IMR-90 (cell line): ENCODE measurements at regions not wholly inside any gene's neighbourhood (a gene's known extent, or its start where the extent isn't known, plus 50 kb on each side); places are given as distances from the start of the nearest gene placed in this dataset.

Experiments used
- ATAC-seq: fragments of 200-7000 bp; cut with Tn5 transposase; 2 replicates; pipeline ENCODE4 v1.9.1; 2020; ENCODE audit warnings: low read depth, mild to moderate bottlenecking, moderate library complexity
- BruUV-seq: library from RNA; stranded (reverse); fragments of 400-500 nt; replicated peaks from 2 replicates; lab custom pipeline; 2021; lab: Mats Ljungman, UMichigan
- CTCF ChIA-PET: fragments of 300-600 bp; formaldehyde crosslinking; extraction: SDS; loops from one replicate; lab custom pipeline; 2021; ENCODE audit warnings: antibody characterized with exemption; lab: Yijun Ruan, JAX
- POLR2A ChIA-PET: fragments of 300-600 bp; sonication (Branson Sonifier 250); formaldehyde crosslinking; loops from one replicate; lab custom pipeline; 2022; ENCODE audit warnings: antibody characterized with exemption; ENCODE audit not compliant: unreplicated experiment; lab: Charles Lee
- DNase-seq: peaks from one replicate; pipeline ENCODE4 v3.0.0; 2013
- H2AFZ ChIP-seq: replicated peaks from 2 replicates; pipeline ENCODE3; 2013; ENCODE audit warnings: low read length, mild to moderate bottlenecking; ENCODE audit not compliant: poor library complexity
- H2AK5ac ChIP-seq: 2 replicates; pipeline ENCODE4 v1.6.1; 2013; ENCODE audit warnings: low read depth, low read length, inconsistent platforms
- H2AK9ac ChIP-seq: replicated peaks from 2 replicates; pipeline ENCODE3; 2013; ENCODE audit warnings: mild to moderate bottlenecking, low read depth, low read length, moderate library complexity; ENCODE audit not compliant: poor library complexity
- H2BK120ac ChIP-seq: 2 replicates; pipeline ENCODE4 v1.6.1; 2013; ENCODE audit warnings: low read depth, low read length, inconsistent platforms
- H2BK15ac ChIP-seq: 3 replicates; pipeline ENCODE4 v1.6.1; 2013; ENCODE audit warnings: low read depth, low read length, inconsistent platforms
- H2BK20ac ChIP-seq: 2 replicates; pipeline ENCODE4 v1.6.1; 2013; ENCODE audit warnings: low read depth, mild to moderate bottlenecking, inconsistent platforms, low read length, moderate library complexity
- H2BK5ac ChIP-seq: 2 replicates; pipeline ENCODE4 v1.6.1; 2013; ENCODE audit warnings: mild to moderate bottlenecking, low read depth, low read length, inconsistent platforms; ENCODE audit not compliant: poor library complexity, severe bottlenecking
- H3K14ac ChIP-seq: replicated peaks from 2 replicates; pipeline ENCODE4 v1.6.1; 2013; ENCODE audit warnings: low read depth, low read length, inconsistent platforms
- H3K18ac ChIP-seq: 2 replicates; pipeline ENCODE4 v1.6.1; 2013; ENCODE audit warnings: low read depth, low read length, control low read depth
- H3K23ac ChIP-seq: 2 replicates; pipeline ENCODE4 v1.6.1; 2013; ENCODE audit warnings: low read depth, low read length, inconsistent platforms
- H3K27ac ChIP-seq: 2 replicates; pipeline ENCODE4 v1.5.1; 2013; ENCODE audit warnings: mild to moderate bottlenecking, control low read depth, low read length; ENCODE audit not compliant: insufficient read depth
- H3K27me3 ChIP-seq: 2 replicates; pipeline ENCODE4 v1.6.1; 2013; ENCODE audit warnings: low read length; ENCODE audit not compliant: control insufficient read depth, insufficient read depth
- H3K36me3 ChIP-seq: 2 replicates; pipeline ENCODE4 v1.6.1; 2013; ENCODE audit warnings: low read length, mixed read lengths; ENCODE audit not compliant: control insufficient read depth, insufficient read depth
- H3K4ac ChIP-seq: 2 replicates; pipeline ENCODE4 v1.6.1; 2013; ENCODE audit warnings: low read depth, low read length, inconsistent platforms
- H3K4me1 ChIP-seq: 2 replicates; pipeline ENCODE4 v1.6.1; 2013; ENCODE audit warnings: low read length, mixed read lengths; ENCODE audit not compliant: control insufficient read depth, insufficient read depth
- H3K4me2 ChIP-seq: 2 replicates; pipeline ENCODE4 v1.6.1; 2013; ENCODE audit warnings: low read depth, mild to moderate bottlenecking, control low read depth, low read length, moderate library complexity
- H3K4me3 ChIP-seq: 2 replicates; pipeline ENCODE4 v1.5.1; 2013; ENCODE audit warnings: low read depth, mild to moderate bottlenecking, control low read depth, low read length, moderate library complexity; ENCODE audit not compliant: insufficient read depth
- H3K56ac ChIP-seq: 2 replicates; pipeline ENCODE4 v1.6.1; 2013; ENCODE audit warnings: low read length, inconsistent platforms; ENCODE audit not compliant: insufficient read depth; ENCODE audit errors: extremely low read depth
- H3K79me1 ChIP-seq, 2 experiments: 2 replicates each; pipeline ENCODE4 v1.6.1; 2013; ENCODE audit warnings: low read length in 2 of 2, inconsistent platforms in 1 of 2, low read depth in 1 of 2
- H3K9ac ChIP-seq: 2 replicates; pipeline ENCODE4 v1.6.1; 2013; ENCODE audit warnings: low read depth, low read length, control low read depth
- H3K9me1 ChIP-seq: 2 replicates; pipeline ENCODE4 v1.6.1; 2013; ENCODE audit warnings: low read length, inconsistent platforms; ENCODE audit not compliant: insufficient read depth
- H3K9me3 ChIP-seq: 2 replicates; pipeline ENCODE4 v1.6.1; 2013; ENCODE audit warnings: low read length; ENCODE audit not compliant: control insufficient read depth, insufficient read depth
- H4K20me1 ChIP-seq: 2 replicates; pipeline ENCODE4 v1.6.1; 2013; ENCODE audit warnings: low read length, inconsistent platforms; ENCODE audit not compliant: insufficient read depth
- H4K5ac ChIP-seq: 2 replicates; pipeline ENCODE4 v1.6.1; 2013; ENCODE audit warnings: mild to moderate bottlenecking, low read depth, low read length, control low read depth
- H4K8ac ChIP-seq, 2 experiments: 2 replicates each; pipeline ENCODE4 v1.6.1; 2013; ENCODE audit warnings: low read depth in 2 of 2, low read length in 2 of 2, control low read depth in 1 of 2, inconsistent platforms in 1 of 2
- H4K91ac ChIP-seq: 2 replicates; pipeline ENCODE4 v1.6.1; 2013; ENCODE audit warnings: low read depth, low read length, inconsistent platforms; ENCODE audit not compliant: insufficient read depth
- CEBPB ChIP-seq: IDR thresholded peaks from 2 replicates; pipeline ENCODE4 v1.6.1; 2012; ENCODE audit warnings: low read depth, low read length, improper control_type of control experiment
- FOS ChIP-seq: fragments of 150-350 bp; IDR thresholded peaks from 2 replicates; pipeline ENCODE4 v1.6.1; 2016; ENCODE audit warnings: low read depth, low read length
- POLR2A ChIP-seq: IDR thresholded peaks from 2 replicates; pipeline ENCODE4 v1.6.1; 2012; ENCODE audit warnings: mild to moderate bottlenecking, low read depth, low read length
- RAD21 ChIP-seq: IDR thresholded peaks from 2 replicates; pipeline ENCODE4 v1.6.1; 2012; ENCODE audit warnings: low read length, improper control_type of control experiment
- RCOR1 ChIP-seq: IDR thresholded peaks from 2 replicates; pipeline ENCODE4 v1.6.1; 2012; ENCODE audit warnings: mild to moderate bottlenecking, low read length, improper control_type of control experiment; ENCODE audit not compliant: insufficient replicate concordance
- WGBS, 2 experiments: methylation state at CpG; one replicate each; pipeline versions ENCODE4 v1.1.5 to v1.1.7; 2013; ENCODE audit warnings: missing lambda C conversion rate in 2 of 2; ENCODE audit not compliant: insufficient read length in 1 of 2; ENCODE audit errors: extremely low coverage in 2 of 2; 5-methylcytosine and 5-hydroxymethylcytosine counted together
- dilution Hi-C: fragments of 300-500 bp; cut with HindIII; formaldehyde crosslinking; loops from one replicate; pipeline ENCODE4 v1.14.3; 2018; ENCODE audit warnings: low sequenced_read_pairs; ENCODE audit not compliant: unreplicated experiment
- in situ Hi-C: fragments of 300-500 bp; cut with MboI; formaldehyde crosslinking; loops from 3 replicates; pipeline ENCODE4 v1.14.3; 2019; ENCODE audit warnings: low sequenced_read_pairs, inconsistent platforms, mixed read lengths
- intact Hi-C: fragments of 100-400 bp; cut with micrococcal nuclease; formaldehyde crosslinking; loops from 2 replicates; pipeline ENCODE4 v1.10.0; 2022
- TF ChIP-seq, protein P1 (sequence below): fragments of 150-350 bp; IDR thresholded peaks from 2 replicates; pipeline ENCODE4 v1.6.1; 2017; ENCODE audit warnings: mild to moderate bottlenecking, antibody characterized with exemption, low read length, low read depth
- TF ChIP-seq, protein P2 (sequence below): conservative IDR thresholded peaks from 2 replicates; pipeline ENCODE4 v1.5.1; 2012; ENCODE audit warnings: mild to moderate bottlenecking, low read depth, low read length, improper control_type of control experiment

DNA sequence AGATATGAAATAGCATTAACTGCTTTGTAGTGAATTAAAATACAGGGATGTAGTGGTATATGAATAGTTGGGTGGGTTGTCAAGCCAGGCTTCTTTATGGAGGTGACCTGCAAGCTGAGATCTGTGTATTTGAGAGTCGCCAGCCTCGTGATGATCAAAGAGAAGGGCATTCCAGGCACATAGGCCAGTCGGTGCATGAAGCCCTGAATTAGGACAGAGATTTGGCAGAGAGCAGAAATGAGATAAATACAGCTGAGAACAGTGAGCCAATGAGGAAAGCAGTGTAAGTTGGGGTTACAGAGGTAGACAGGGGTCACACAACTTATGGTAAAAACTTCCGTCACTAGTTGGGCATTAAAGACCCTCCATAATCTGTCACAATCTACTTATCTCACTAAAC is 641.9 kb downstream of the OTOL1 start:
- Histone ChIP-seq H3K27me3 (no peaks in the 10 kb centered on the region), H3K36me3 (no peaks in the 10 kb centered on the region), H2BK20ac (peak overlapping the region; percentile 0; the same call in 1 of the 2 replicates), H3K23ac (no peak overlapping the region), H2AK9ac (no peak overlapping the region), H3K9ac (no peak overlapping the region), H3K18ac (no peak overlapping the region), H3K27ac (no peak overlapping the region), H4K20me1 (no peaks in the 10 kb centered on the region), H3K56ac (no peak overlapping the region), H2AFZ (no peak overlapping the region), H2BK5ac (no peak overlapping the region), H4K91ac (no peak overlapping the region), H3K9me3 (no peaks in the 10 kb centered on the region), H4K5ac (no peak overlapping the region), H3K14ac (no peak overlapping the region), H3K4me2 (no peak overlapping the region), H2BK15ac (0 out of 3 replicates have a peak overlapping the region, but pooled peaks have one; percentile 15), H2AK5ac (no peak overlapping the region; the same call in 1 of the 2 replicates), H3K79me1 (no peaks in the 10 kb centered on the region), H3K4ac (no peak overlapping the region; the same call in 1 of the 2 replicates), H3K9me1 (no peaks in the 10 kb centered on the region), H3K4me3 (no peak overlapping the region), H3K4me1 (peaks cover under 1% of the 10 kb centered on the region; the same call in 1 of the 2 replicates), H4K8ac (no peak overlapping the region), H2BK120ac (no peak overlapping the region)
- no TSS peak for BruUV-seq
- POLR2A ChIA-PET, result no interaction called here
- DNase-seq, result no peak
- in situ Hi-C loops, result no loop called here
- TF ChIP-seq, protein P1, sequence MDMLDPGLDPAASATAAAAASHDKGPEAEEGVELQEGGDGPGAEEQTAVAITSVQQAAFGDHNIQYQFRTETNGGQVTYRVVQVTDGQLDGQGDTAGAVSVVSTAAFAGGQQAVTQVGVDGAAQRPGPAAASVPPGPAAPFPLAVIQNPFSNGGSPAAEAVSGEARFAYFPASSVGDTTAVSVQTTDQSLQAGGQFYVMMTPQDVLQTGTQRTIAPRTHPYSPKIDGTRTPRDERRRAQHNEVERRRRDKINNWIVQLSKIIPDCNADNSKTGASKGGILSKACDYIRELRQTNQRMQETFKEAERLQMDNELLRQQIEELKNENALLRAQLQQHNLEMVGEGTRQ, result no peak
- TF ChIP-seq, protein P2, sequence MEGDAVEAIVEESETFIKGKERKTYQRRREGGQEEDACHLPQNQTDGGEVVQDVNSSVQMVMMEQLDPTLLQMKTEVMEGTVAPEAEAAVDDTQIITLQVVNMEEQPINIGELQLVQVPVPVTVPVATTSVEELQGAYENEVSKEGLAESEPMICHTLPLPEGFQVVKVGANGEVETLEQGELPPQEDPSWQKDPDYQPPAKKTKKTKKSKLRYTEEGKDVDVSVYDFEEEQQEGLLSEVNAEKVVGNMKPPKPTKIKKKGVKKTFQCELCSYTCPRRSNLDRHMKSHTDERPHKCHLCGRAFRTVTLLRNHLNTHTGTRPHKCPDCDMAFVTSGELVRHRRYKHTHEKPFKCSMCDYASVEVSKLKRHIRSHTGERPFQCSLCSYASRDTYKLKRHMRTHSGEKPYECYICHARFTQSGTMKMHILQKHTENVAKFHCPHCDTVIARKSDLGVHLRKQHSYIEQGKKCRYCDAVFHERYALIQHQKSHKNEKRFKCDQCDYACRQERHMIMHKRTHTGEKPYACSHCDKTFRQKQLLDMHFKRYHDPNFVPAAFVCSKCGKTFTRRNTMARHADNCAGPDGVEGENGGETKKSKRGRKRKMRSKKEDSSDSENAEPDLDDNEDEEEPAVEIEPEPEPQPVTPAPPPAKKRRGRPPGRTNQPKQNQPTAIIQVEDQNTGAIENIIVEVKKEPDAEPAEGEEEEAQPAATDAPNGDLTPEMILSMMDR, result no peak
- no peak for TF ChIP-seq POLR2A
- no peak for TF ChIP-seq RCOR1
- no peak for TF ChIP-seq FOS
- no peak for TF ChIP-seq RAD21
- no peak for TF ChIP-seq CEBPB
- intact Hi-C loops, result no loop called here
- dilution Hi-C loops, result no loop called here
- CTCF ChIA-PET, result no interaction called here
- no peak for ATAC-seq
- 58% methylated on average over 3 of the region's 4 CpGs; no CpG with 5 or more reads in 1 of the 2 experiments for WGBS, 2 experiments
